CD4-positive, alpha-beta T cell treated with Interleukin-4 for 4 hours (primary cell): ENCODE measurements at regions not wholly inside any gene's neighbourhood (a gene's known extent, or its start where the extent isn't known, plus 50 kb on each side); places are given as distances from the start of the nearest gene placed in this dataset.
"Not testable (repeated sequence)": the region's sequence is repeated elsewhere in the genome, so short reads cannot be mapped to it uniquely, and the experiment has no call there.

Experiments
- DNase-seq: peaks from one replicate; pipeline ENCODE4 v3.0.0-alpha.2; 2020

DNA sequence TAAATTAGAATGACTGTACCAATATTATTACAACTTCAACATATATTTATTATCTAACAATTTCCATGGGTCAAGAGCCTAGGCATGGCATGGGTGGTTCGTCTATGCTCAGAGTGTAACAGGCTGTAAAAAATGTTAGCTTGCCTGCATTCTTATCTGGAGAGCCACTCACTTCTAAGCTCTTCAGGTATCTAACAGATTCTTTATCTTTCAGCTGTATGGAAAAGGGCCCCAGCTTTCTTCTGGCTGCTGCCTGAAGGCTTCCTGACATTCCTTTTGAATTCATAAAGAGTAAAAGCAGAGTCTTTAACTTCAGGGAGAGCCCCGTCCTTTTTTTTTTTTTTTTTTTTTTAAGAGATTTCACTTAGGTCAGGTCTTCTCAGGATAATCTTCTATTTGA is 648.8 kb downstream of the NXPH1 start:
- no peak for DNase-seq

DNA sequence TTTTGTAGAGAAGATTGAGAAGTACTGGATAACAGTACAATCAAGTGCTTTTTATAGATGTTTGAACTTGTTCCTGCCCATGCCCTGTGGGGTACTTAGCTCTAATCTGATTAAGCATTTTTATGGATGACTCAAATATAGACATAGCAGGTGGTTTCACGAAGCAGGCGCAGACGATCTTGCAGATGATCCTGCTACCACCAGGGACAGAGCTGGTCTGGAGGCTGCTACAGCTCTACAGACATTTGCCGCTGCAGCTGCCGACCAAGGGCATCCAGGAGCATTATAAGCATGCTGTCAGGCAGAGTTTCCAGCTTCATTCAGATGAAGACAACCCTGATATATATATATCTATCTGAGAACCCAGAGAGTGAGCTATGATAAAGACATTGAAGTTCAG is 650.4 kb downstream of the NXPH1 start:
- no peak for DNase-seq

DNA sequence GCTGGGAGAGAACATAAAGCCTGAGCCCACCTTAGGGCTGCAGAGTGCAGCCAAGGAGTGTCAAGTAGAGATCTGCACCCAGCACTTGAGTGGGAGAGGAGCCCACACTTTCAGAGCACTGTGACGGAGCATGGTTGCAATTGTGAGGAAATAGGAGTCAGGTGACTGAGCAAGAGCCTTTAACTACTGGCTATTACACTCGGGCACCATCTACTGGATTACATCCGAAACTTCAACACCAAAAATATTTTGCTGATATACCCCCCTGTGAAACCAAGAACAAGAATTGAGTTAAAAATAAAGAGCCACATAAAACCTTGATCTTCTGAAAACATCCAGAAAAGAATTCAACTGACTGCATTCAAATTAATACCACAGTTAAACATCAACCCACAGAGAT is 657.9 kb downstream of the NXPH1 start:
- DNase-seq: no peak

DNA sequence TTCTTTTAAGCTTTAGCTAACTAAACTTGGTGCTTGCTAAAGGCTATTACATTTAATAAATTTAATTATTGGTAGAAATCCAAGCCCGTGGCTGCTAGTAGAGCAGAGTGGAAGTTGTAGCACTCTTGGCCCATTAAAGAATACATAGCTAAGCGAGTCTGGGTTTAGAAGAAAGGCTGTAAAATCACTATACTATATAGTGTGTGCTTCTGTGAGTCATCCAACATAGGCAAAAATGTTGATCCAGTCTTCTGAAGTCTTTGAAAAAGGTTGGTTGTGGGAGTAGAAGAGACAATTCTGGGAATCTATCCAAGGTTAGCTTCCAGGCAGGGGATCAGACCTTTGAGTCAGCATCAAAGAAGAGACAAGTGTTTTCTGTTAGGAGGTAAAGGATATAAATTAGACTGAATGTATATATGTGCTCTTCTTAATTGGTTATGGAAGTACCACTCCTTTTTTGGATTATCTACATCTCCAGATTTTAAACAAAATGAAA is 664.2 kb downstream of the NXPH1 start:
- no peak for DNase-seq

DNA sequence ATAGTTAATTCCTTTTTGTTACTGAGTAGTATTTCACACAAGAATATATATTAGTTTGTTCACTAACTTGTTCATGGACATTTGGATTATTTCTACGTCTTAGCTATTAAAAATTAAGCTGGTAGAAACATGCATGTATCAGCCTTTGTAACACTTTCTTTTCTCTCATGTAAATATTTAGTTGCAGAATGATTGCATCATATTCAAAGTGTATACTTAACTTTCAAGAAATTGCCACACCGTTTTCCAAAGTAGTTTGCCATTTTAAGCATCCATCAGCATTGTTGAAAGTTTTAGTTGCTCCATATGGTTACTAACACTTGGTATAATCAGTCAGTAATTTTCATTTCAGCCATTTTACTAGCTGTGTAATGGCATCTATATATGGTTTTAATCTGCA is 666.9 kb downstream of the NXPH1 start:
- no peak for DNase-seq

DNA sequence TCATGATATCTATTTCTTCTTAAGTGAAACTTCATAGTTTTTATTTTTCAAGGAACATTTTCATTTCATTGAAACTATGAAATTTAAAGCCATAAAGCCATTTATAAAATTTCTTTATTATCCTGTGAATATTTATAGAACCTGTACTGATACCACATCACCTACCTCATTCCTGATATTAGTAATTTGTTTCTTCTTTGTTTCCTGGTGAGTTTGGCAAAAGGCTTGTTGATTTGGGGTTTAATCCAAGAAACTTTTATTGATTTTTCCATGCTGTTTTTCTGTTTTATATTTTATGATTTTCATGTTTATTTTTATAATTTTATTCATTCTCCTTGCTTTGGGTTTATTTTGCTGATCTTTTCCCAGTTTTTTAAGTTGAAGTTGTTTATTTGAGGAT is 669.4 kb downstream of the NXPH1 start:
- DNase-seq: no peak

DNA sequence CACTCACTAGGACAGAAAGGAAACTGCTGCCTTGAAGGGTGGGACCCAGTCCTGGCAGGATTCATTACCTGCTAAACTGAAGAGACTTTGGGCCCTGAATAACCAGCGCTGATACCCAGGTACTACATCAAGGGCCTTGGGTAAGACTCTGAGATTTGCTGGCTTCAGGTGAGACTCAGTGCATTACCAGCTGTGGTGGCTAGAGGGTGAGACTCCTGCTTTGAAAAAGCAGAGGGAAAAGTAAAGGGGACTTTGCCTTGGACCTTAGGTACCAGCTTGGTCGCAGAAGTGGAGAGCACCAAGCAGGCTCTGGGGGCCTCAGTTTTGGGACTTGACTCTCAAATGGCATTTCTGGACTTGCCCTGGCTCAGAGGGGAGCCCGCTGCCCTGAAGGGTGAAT is 673.3 kb downstream of the NXPH1 start:
- no peak for DNase-seq

DNA sequence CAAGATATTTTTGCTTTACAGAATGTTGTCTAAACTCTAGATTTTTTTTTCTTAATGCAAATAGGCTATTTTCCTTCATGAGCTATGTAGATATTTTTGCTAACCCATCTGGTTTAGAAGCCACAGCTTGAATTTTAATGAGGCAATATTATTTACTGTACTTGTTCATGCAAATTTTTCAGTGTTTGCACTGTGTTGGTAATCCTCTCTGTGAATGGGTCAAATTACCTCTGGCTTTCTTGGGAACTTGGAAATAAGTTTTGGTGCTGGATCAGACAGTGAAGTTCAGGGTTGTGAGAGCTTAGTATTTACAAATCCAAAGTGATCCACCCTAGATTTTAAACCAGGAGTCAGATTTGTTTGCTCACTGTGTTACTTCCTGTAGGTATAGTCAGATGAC is 686.9 kb downstream of the NXPH1 start:
- DNase-seq: no peak

DNA sequence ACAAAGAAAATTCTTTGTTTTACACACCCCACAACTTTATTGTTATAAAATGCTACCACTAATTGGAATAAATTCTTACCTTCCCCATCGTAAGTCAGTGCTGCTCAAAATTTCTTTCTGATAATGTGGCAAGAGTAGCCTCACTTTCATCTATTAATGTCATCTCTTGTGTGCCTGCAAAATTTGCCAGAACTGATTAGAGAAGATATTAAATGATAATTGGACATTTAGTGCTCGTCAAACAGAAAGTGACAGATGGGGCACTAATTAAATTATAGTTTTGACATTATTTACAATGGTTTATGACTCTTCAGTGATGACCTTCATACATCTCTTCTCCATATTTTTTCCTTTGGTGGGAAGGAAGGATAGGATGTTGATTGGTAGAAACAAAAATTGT is 690.9 kb downstream of the NXPH1 start:
- DNase-seq: no peak

DNA sequence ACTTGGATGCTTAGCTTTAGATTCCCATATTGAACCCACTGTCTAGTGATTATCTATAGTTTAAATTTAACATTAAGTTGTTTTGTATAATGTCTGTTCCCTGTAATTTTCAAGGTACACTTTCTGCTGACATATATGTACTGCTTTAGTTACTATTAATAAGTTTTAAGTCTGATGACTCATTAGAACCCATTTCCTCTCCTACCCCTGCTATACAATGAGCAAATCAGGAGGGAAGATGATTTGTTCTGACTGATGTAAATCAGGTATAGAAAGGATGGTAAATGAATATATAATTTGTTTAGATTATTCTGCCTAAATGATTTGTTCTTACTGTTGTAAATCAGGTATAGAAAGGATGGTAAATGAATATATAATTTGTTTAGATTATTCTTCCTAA is 691.8 kb downstream of the NXPH1 start:
- no peak for DNase-seq

DNA sequence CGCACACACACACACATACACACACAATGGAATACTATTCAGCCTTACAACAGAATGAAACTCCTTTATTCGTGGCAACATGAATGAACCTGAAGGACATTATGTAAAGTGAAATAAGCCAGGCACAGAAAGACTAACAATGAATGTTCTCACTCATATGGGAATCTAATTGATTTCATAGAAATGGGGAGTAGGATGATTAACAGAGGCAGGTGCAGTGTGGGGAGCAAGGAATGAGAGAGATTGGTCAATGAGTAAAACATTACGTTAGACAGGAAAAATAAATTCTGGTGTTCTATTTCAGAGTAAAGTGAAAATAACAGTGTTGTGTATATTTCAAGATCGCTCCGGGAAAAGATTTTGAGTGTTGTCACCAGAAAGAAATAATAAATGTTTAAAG is 694.5 kb downstream of the NXPH1 start:
- no peak for DNase-seq

DNA sequence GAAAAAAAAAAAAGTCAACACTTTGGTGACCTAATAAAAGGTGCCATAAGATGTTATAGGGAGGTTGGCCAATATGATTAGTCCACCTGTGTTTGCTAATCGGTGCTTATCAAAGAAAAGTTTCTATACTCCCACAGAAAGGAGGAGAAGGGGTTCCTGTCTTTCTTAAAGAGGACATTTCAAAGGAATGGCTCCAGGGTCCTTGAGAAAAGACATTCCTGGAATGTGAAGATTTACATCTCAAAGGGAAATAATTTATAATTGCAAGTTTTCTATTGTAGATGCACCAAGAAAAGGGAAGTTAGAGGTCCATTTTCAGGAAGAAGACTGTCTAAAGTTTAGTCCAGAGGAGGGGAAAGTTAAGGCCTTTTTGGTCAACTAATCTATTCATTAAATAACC is 715.3 kb downstream of the NXPH1 start:
- DNase-seq: no peak

DNA sequence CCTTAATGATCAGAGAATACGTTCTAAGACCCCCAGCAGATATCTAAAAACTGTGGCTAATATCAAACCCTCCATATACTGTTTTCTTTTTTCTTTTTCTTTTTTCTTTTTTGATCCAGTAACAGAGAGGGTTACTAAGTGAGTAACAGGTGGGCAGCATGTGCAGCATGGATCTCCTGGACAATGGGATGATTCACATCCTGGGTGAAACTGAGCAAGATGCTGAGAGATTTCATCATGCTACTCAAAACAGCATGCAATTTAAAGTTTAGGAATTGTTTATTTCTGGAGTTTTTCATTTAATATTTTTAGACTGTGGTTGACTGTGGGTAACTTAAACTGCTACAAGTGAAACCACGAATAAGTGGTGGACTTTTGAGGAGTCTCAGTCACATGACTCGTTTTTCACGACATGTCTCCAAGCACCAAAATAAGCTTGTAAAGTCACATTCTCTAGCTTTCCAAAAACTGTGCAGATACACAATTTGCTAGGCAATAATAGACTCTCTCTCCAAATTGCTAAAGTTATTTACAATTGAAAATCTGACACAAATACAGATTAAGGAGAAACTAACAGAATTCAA is 716.2 kb downstream of the NXPH1 start:
- no peak for DNase-seq

DNA sequence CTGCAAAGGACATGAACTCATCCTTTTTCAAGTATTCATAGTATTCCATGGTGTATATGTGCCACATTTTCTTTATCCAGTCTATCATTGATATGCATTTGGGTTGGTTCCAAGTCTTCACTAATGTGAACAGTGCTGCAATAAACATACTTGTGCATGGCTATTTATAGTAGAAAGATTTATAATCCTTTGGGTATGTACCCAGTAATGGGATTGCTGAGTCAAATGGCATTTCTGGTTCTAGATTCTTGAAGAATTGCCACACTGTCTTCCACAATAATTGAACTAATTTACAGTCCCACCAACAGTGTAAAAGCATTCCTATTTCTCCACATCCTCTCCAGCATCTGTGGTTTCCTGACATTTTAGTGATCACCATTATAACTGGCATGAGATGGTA is 730.3 kb downstream of the NXPH1 start:
- not testable (repeated sequence) for DNase-seq

DNA sequence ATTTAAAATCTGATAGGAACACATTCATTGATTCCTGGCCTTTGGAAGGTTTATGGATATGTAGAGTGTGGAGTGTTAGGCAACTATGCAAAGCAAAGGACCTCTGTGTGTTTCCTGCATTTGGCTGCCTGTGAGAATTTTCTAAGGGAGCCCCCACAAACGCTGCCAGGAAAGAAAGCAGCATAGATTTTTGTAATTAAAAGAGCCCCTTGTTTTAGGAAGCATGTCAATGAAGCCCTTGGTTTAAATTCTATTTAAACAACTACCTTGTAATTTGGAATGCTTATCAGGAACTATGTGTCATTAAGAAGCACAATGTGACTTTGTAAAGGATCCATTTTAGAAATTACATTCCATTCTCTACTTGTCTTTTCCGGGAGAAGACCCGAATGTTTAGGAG is 742.5 kb downstream of the NXPH1 start:
- no peak for DNase-seq

DNA sequence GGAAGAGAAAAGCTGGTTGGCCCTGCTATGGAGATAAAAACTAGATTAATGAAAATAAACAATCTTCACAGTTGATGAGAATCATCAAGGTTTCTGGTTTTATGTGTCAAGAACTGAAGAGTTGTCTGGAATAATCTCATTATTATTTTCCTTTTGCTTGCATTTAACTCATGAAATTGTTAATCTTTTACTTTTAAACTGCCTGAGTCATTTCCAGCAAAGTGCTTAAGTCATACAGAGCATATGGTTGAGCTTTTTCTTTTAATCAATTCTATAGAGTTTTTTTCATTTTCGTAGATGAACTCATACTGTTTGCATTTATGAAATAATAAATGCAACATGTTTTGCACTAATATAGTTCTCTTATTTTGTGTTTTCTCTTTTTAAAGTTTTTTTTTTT is 747.9 kb downstream of the NXPH1 start:
- no peak for DNase-seq

DNA sequence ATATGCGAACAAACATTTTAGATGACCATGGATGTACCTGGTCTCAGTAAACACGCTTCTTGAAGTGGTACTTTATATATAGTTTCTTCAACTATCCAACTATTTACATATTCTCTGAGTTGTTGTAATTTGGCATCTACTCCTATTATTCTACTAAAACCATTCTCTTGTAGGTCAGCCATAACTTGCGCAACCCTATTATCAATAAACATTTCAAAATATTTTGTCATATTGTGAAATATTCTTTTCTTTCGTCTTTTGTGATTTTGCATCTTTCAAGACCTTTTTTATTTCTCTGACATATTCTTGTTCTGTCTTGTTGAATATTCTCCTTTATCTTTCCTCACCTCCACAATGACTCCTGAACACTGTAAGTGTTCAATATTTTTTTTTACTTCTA is 753.3 kb downstream of the NXPH1 start:
- DNase-seq: no peak

DNA sequence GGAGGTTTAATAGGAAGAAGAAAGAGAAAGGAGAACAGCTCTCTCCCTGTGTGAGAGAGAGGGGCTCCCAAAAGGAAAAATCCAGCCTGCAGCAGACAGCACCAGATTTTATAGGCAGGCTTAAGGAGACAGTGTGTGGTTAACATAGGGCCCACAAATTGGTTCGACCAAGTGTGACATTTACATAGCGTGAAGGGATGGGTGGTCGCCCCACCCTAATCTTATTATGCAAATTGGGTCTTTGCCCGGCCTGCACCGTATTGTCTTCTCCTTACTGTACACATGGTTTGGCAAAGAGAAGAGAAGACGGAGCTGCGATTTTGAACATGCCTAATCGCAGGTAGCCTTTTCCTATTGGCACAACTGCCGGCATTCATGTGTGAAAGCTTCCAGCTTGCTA is 756.3 kb downstream of the NXPH1 start:
- no peak for DNase-seq

DNA sequence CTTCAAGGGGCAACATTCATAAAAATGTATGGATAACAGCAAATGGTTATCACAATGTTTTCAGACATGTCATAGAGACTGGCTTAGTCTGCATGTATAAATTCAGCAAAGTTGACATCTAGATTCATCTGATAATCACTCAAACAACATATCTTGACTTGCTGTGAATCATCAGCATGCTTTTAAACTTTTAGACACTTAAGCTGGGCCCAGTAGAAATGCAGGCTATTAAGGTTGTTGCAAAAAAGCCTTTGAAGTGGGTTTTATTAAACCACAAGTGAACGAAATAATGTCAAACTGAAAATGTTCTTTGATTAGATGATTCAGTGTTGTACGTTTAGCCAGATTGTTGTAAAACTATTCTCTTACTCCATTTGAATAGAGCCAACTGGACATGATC is 759.6 kb downstream of the NXPH1 start:
- DNase-seq: no peak

DNA sequence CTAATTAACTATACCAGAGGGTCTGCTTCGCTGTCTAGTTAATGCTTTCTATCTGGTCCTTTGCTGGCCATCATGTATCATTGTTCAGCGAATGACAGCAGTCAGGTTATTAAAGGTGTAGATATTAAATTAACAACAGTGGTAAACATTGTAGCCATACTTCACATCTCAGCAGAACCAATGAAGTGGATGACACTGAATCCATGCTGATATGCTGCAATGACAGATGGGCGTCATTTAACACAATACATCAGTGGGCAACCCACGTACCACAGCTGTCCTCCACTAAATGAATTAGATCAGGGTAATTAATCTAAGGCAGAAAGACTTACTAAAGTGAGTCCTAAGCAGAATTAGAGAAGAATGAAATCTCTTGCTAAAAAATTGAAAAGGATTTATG is 767.2 kb downstream of the NXPH1 start:
- DNase-seq: no peak

DNA sequence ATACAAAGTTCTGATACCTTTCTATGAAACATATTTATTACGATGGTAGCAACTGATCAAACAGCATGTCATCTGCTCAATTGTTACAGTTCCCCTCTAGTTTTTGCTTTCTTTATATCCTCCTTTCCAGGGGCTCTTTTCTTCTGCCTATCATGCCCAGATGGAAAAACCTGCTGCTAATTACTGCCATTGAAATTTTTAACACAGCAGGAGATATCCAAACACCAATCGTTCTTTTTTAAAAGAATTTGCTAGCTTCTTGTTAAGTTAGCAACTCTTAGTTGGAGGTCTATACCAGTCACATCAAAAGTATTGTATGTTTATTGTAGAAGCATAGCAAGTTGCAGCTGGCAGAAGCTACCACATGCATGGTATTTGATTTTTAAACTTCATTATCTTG is 768.5 kb downstream of the NXPH1 start:
- no peak for DNase-seq

DNA sequence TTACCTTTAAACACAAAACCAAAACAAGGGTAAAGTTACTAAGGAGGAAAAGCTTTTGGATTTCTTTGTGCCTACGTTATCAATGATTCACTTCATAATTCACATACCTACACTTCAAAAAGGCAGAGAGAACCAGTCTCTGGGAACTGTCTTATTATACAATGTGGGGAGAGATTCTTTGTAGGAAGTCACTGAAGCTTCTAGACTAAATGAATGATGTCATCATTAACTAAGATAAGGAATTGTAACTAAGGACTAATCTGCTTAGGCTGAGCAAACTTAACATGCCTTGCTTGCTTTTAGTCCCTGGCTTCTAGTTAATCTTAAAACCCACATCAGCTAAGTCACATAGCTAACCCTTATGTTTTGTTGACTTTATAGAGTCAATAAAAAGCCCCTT is 771.2 kb downstream of the NXPH1 start:
- DNase-seq: no peak

DNA sequence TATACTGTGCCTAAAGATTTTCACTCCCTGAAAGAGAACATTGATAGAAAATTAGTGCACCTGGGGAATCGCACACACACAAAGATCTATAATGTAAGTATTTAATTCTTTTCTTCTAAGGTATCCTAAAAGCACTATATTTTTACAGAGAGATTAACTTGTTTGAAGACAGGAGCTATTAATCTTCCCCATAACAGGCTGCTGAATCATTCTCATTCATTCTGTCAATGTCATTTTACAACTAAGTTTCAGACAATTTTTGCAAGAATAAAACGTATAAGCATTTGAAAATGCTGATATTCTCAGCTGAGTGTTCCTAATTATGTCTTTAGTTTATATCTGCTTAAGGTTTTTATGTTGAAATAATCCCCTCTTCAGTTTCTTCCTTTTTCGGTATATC is 776.7 kb downstream of the NXPH1 start:
- no peak for DNase-seq

DNA sequence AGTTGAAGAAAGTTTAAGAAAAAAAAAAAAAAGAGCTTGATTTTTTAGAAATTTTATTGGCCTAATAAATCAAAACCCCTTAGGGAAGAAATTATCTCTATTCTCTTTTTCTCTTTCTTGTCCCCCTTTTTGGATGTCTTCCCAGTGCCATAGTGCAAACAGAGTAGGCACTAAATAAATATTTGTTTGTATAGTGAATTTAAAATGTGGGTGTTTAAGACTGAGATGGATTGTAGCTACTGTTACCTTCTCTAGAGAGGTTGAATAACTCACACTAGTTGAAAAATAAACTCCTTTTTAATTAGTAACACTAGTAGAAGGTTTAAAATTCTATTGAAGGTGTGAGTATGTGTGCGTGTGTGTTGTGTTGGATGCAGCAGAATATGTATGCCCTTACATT is 783.8 kb downstream of the NXPH1 start:
- DNase-seq: no peak

DNA sequence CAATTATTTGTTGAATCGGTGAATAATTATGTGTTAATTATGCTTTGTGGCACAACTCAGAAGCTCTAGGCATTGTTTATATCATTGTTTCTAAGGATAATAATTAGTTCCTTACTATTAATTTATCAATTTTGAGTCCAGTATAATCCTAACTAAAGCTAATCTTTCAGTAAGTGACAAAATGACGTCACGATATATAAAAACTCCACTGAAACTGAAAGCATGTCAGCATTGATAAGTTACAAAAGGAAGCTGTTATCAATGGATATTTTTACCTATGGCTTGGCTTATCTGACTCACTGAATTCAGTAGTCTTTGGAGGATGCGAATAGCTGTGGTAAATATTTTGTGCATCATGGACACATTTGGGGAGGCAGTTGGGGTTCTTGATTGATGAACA is 793.1 kb downstream of the NXPH1 start:
- no peak for DNase-seq

DNA sequence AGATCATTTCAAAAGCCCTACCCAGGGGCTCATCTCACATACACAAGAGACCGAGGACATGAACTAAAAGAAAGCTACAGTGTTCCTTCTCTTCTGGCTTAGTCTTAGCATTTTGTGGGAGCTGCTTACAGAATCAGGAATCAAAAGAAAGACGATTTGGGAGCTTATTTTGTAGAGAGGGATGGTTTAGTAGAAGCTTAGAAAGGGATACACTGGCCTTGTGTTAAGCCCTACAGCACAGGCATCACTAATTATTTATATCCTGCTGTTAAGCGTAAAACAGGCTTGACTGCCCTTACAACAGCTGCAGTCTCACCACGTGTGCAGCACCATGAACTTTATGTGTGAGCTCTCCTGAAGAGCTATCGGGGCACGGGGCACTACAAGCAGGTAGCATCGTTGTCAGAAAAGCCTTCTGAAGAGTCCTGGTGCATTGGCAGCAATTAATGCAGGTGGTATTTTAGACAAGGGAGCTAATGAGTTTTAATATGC is 798.3 kb downstream of the NXPH1 start:
- DNase-seq: no peak
